ENCODE measurements at regions not wholly inside any gene's neighbourhood (a gene's known extent, or its start where the extent isn't known, plus 50 kb on each side); places are given as distances from the start of the nearest gene placed in this dataset.

DNA sequence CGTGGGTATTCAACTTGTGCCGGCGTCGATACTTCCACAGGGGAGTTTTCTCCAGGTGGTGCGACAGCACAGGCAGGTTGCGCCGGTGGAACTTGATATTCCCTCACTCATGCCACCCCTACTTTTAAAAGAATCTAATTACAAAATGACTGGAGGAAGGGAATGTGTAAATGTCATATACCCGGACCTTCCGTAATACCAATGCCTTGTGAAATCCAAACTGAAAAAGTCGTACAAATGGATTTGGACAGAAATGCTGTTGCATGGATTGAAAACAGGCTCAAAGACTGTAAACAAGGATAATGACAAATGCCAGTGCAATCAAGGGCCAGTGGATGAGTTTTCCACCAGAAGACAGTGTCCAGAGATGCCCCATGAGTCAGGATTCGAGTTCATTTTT is 235.3 kb upstream of the USP25 start:
- DNase-seq = no peak

DNA sequence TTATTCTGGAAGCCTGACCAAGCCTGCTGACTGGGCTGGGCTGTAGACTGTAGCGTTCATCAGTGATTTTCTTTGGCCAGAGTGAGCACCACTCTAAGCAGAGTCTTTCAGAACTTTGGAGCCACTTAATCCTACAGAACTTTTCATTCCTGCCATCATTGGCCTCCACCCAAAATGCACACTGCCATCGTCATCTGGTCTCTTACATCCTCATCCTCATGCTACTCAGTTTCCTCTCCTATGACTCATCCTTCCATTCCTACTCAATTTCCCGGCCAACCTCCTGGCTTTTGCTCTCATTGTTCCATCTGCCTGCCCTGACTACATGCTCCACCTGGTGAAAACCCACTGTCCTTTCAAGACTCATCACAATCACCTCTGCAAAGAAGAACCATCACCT is 233.8 kb upstream of the USP25 start:
- no peak for DNase-seq

DNA sequence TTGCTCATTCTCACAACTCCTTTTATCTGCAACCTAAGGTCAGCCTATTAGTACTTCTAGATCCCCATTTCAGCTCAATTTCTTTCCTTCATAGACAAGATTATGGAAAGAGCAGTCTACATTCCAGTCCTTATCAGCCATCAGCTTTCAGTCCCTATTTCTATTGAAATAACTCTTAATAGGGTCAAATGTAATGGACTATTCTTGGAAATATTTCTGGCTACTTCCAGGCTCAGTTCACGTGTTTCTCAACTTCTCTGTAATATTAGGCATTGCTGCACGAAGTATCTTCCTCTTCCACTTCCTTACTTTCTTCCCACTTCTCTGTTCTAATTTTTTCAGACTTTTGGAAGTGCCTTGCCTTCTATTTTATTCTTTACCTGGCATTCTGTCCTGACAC is 232.9 kb upstream of the USP25 start:
- DNase-seq = no peak

GRCh38 chr21:15498455-15498854 is 231.3 kb upstream of the USP25 start:
- DNase-seq = no peak

- no peak for DNase-seq
Observed at GRCh38 chr21:15506086-15506485, 223.7 kb upstream of the USP25 start.

GRCh38 chr21:15508554-15508953 is 221.2 kb upstream of the USP25 start:
- DNase-seq = no peak

GRCh38 chr21:15514073-15514946 is 215.5 kb upstream of the USP25 start:
- DNase-seq = no peak

DNA sequence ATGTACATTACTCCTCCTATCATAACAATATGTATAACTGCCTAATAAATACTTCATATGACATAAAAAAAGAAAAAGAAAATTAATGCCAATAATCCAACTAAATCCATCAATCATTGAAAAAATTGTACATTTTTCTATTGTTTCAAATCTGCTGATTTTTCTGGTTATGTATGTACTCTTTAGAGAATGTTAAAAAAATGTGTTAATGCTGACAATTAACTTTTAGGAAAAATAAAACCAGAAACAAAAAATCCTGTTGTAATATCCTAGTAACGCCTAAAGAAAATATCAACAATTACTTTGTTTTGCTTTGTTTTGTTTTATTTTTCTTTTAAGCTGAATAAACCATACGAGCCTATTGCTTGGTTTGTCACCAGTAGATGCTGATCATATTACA is 213.9 kb upstream of the USP25 start:
- no peak for DNase-seq

- DNase-seq = no peak
Observed at GRCh38 chr21:15517394-15517793, 212.4 kb upstream of the USP25 start.

GRCh38 chr21:15520811-15521643 is 208.8 kb upstream of the USP25 start:
- peak; percentile 5 to 29 for DNase-seq

- DNase-seq = no peak
Observed at GRCh38 chr21:15521644-15522001, 208.2 kb upstream of the USP25 start.

GRCh38 chr21:15522148-15522547 is 207.6 kb upstream of the USP25 start:
- DNase-seq = no peak

DNA sequence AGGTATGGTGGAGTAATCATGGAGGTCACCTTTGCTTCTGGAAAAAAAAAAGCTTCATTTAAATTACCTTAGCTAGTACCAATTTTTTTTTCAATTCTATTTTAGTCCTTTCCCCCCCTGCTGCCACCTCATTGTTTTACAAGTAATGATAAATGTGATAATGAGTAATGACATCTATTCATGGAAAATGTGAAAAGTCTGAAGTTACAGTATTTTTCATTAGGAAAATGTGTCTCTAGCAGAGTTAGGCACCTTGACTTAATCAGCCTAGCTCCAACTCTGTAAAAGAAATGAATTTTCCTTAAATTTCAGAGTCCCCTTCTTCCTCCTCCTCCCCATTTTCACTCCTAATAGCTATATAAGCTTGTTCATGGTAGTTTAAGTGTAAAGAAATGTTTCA is 204.9 kb upstream of the USP25 start:
- no peak for DNase-seq

GRCh38 chr21:15526798-15527197 is 203.0 kb upstream of the USP25 start:
- DNase-seq = no peak

DNA sequence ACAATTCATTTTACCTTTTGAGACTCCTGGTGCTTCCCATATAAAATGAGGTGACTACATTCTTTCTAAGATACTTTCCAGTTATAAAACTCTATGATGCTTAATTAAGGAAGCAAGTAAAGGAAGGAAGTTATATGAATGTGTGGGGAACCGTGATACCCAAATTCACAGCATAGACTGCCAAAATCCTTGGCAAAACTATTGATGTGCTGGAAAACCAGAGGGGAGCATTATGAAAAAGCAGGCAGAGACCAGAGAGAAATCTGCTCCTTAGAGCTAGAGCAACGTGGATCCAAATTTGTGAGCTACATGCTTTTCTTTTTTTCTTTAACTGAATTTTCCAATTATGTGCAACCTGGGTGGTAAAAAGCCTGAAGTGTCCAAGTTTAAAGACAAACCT is 201.4 kb upstream of the USP25 start:
- no peak for DNase-seq

- no peak for DNase-seq
Observed at GRCh38 chr21:15531986-15532385, 197.8 kb upstream of the USP25 start.

GRCh38 chr21:15533618-15534017 is 196.2 kb upstream of the USP25 start:
- DNase-seq = no peak

DNA sequence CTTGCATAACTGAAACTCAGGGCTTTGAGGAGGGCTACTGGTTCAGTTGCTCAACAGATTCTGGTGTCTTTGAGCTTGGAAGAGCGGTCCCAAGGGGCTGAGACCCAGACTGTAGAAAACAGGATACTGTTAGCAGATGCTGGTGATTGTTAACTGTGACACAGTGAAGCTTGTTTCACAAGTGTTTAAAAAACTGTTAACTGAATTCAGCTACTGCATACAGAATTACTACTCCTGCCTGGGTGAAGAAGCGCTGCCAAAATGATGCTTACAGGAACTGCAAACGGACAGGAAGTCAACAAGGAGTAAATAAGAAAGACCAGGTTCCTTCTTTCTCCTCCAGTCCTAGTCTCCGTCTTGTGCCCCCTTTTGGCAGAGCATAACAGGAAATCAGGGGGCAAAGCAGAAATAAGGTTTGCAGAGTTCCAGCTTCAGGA is 195.3 kb upstream of the USP25 start:
- DNase-seq = peak; percentile 20 to 43

DNA sequence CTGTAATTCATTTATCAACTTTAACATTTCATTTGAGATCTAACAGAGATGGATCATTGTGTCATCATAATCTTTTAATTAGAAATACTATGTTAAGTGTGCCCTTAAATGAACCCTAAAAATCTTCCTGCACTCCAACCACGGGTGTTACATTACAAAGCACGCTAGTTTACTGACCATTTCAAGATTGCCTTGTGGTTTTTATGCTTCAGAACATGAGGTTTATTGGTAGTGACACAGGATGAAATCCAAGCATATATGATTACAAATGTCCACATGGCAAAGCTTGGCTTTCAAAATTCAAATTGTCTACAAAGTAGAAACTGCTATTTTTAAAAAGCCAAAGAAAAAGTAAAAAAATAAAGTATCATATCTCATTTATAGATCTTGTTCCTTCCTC is 190.4 kb upstream of the USP25 start:
- no peak for DNase-seq

- DNase-seq = no peak
Observed at GRCh38 chr21:15543473-15543872, 186.3 kb upstream of the USP25 start.

GRCh38 chr21:15549671-15550070 is 180.1 kb upstream of the USP25 start:
- no peak for DNase-seq

- DNase-seq = peak; percentile 45 to 51
Observed at GRCh38 chr21:15552914-15553494, 176.8 kb upstream of the USP25 start.

GRCh38 chr21:15557925-15558324 is 171.9 kb upstream of the USP25 start:
- DNase-seq = no peak

- DNase-seq = no peak
Observed at GRCh38 chr21:15558884-15559283, 170.9 kb upstream of the USP25 start.

Measured in AML-193 (cell line).